WI38 (cell line): ENCODE measurements at regions not wholly inside any gene's neighbourhood (a gene's known extent, or its start where the extent isn't known, plus 50 kb on each side); places are given as distances from the start of the nearest gene placed in this dataset.

Source experiments
- H3K4me3 ChIP-seq: 2 replicates; pipeline ENCODE4 v1.5.1; 2011; ENCODE audit warnings: low read depth, mild to moderate bottlenecking, control low read depth, low read length
- TF ChIP-seq, protein P1 (sequence below): IDR thresholded peaks from 2 replicates; pipeline ENCODE4 v1.5.1; 2012; ENCODE audit warnings: low read depth, mild to moderate bottlenecking, control low read depth, low read length

DNA sequence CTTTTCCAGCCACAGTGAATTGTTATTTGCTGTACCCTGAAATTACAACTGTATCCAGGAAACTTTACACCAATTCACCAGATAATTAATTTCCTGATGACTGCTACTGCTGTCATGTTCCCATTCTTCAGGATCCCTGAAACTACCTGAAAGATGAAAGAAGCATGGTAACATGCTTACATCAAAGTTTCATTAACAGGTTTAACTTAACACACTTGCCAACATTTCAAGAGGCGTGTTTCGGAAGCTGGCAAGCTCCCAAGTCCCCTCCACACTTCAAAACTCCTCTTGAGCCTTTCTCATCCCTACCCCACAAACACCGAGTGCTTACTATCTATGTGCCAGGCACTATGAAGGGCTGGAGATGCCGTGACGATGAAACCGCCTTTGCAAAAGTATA is 88.6 kb downstream of the MPP7 start:
- H3K4me3 ChIP-seq, result no peak overlapping the region
- TF ChIP-seq, protein P1, sequence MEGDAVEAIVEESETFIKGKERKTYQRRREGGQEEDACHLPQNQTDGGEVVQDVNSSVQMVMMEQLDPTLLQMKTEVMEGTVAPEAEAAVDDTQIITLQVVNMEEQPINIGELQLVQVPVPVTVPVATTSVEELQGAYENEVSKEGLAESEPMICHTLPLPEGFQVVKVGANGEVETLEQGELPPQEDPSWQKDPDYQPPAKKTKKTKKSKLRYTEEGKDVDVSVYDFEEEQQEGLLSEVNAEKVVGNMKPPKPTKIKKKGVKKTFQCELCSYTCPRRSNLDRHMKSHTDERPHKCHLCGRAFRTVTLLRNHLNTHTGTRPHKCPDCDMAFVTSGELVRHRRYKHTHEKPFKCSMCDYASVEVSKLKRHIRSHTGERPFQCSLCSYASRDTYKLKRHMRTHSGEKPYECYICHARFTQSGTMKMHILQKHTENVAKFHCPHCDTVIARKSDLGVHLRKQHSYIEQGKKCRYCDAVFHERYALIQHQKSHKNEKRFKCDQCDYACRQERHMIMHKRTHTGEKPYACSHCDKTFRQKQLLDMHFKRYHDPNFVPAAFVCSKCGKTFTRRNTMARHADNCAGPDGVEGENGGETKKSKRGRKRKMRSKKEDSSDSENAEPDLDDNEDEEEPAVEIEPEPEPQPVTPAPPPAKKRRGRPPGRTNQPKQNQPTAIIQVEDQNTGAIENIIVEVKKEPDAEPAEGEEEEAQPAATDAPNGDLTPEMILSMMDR, result no peak

DNA sequence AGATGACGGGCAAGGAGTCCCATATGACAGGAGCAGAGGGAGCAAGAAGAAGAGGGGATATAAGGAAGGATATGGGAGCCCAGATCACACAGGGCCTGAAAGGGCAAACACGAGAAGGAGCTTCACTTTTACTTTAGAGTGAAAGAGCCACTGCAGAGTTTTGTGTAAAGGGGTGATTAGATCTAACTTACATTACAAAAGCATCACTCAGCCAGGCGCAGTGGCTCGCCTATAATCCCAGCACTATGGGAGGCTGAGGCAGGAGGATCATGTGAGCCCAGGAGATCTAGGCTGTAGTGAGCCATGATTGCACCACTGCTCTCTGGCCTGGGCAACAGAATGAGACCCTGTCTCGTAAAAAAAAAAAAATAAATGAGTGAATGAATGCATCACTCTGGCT is 91.1 kb downstream of the MPP7 start:
- TF ChIP-seq, protein P1, result no peak
- no peak overlapping the region for H3K4me3 ChIP-seq

- H3K4me3 ChIP-seq, result no peak overlapping the region
- TF ChIP-seq, protein P1, result no peak
Observed at GRCh38 chr10:28207799-28208198, 95.1 kb downstream of the MPP7 start.

DNA sequence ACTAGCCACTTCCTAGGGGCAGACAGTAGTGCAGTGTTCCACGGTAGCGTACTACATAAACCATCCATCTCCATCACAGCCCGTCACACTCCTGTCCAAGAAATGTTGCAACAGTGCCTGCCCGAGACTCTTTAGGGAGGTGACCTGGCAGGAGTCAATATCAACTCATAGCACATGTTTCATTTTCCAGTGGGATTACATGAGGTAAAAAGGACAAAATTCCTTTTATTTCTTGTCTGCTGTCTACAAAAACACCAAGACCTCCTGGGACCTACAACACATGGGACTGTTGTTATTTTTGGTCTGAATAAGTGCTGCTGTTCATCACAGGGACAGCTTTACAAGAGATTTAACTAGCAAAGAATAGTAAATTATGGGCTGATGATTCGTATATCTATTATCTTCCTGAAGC is 99.9 kb downstream of the MPP7 start:
- TF ChIP-seq, protein P1, result no peak
- H3K4me3 ChIP-seq, result no peak overlapping the region

DNA sequence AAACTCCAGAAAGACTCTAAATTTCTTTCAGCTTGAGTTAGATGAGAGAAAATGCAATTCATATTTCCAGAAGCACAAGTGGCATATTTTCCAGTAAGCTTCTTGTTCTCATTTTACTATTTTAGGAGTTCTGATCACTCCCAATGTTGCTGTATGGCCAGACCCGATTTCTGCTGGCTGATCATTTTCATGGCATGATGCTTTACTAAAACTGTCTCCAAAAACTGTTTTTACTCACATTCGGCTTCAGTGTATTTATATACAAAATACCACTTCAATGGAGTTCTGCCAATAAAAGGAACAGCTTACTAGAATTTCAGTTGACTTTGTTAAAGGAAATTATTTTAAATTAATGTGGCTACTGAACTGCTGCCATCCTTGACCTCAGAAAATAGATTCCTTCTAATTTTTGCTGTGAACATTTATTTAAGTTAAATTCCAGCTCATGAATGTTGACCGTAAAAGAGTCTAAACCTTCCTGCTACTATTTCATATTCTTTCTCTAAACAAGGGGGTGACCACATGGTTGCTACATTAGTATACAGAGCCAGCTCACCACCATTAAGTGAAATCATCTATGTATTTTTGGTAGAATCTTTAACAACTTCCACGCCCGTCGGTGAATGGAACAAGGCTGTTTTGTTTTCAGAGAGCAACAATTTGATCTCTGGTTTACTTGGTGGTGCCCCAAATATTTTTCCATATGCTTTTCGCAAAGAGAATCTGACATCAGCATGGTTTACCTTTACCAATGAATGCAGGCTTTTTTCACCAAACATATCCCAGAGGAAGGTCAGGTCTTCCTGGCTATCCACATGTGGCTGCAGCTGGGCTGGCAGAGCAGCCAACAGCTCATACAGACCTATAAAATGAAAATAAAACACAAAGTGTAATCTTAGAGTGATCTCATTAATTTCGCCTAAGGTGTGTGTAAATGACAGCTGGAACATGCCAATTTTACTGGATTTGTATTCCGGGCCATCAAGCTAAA is 101.2 kb downstream of the MPP7 start:
- TF ChIP-seq, protein P1, result no peak
- H3K4me3 ChIP-seq, result no peak overlapping the region

- H3K4me3 ChIP-seq, result no peak overlapping the region
- TF ChIP-seq, protein P1, result no peak
Observed at GRCh38 chr10:28200775-28201174, 102.1 kb downstream of the MPP7 start.

DNA sequence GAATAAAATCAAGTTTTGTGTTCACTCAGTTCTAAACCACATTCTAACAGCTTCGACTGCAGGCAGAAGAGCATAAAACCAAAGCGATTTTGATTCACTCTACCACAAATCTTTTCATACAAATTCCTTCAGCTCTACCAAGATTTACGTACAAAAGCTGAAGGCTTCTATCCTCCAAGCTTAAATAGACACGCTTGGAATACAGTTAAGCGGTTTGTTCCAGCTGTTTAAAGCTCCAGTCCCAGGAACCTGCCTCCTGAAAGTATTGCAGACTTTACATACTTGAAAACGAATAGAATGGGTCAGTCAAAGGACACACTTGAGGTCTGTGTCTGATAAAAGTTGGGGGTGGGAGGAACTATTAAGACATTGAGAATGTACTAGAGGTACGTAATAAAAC is 102.9 kb downstream of the MPP7 start:
- H3K4me3 ChIP-seq, result no peak overlapping the region
- TF ChIP-seq, protein P1, result no peak
